GM21423 (cell line): ENCODE measurements at regions not wholly inside any gene's neighbourhood (a gene's known extent, or its start where the extent isn't known, plus 50 kb on each side); places are given as distances from the start of the nearest gene placed in this dataset.

ENCODE experiments used
- ATAC-seq: cut with Tn5 transposase; IDR thresholded peaks from one replicate; pipeline ENCODE4 v1.9.1; 2021; ENCODE audit warnings: mild to moderate bottlenecking, moderate library complexity; ENCODE audit not compliant: unreplicated experiment

DNA sequence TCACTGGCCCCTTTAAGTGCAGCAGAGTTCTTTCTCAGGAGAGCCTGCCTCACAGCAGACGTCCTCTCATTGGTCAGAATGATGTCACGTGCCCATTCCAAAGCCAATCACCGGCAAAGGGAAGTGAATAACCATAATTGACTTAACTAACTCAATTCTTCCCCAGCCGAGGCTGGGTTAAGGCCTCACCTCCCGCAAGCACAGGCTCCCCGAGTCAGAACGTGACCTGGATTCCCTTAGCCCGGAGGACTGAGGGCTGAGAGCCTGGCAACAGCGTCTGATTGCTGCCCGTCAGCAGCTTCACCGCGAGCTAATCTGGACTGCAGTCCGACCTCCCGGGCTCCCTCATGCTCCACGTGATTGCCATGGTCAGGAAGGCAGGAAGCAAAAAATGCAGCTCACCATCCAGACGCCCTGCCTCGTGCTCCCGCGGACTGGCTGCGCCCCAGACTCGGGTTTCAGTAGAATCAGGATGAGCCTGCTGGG is 92.1 kb upstream of the FZD10 start:
- ATAC-seq: no peak

DNA sequence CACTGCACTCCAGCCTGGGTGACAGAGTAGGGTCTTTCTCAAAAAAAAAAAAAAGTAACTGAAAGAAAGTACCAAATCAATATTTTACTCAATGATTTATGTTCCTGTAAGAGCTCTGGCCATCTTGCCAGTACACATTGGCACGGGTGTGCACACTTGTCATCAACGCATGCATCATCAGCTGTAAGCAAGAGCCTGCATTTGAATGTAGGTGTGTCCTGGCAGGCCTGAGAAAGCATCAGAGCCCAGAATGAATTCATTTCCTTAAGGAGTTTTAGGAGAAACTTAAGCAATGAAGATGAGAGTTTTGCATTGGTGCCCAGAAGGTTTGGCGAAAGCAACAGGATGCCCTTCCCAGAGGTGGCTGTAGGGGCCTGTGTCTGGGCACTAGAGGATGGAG is 88.5 kb upstream of the FZD10 start:
- no peak for ATAC-seq

DNA sequence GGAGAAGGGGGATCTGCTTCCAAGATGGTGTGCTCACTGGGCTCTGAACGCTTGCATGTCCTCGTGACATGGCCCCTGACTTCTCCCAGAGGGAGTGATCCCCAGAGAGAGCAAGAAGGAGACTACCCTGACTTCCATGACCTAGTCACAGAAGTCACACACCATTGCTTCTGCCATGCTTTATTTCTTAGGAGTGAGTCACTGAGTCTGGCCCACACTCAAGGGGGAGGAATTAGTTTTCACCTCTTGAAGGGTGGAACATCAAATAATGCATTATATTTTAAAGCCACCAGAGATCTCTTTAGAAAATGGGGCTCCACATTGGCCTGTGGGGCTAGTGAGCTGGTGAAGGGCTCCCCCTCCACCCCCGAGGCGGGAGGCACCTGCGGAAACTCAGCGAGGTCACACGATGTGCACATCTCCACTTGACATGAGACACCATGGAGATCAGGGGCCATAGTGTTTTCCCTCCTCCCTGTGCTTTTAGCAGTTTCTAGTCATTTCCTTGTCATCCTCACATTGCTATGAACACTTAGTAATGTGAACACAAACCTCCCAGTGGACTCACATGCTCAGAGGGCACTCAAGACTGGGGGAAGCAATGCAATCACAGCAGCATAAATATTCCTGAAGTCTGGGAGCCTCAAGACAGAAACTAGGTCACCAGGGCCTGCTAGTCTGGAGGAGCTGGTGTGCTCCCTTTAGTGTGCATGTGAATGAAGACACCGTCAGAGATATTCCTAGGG is 87.4 kb upstream of the FZD10 start:
- ATAC-seq: no peak

DNA sequence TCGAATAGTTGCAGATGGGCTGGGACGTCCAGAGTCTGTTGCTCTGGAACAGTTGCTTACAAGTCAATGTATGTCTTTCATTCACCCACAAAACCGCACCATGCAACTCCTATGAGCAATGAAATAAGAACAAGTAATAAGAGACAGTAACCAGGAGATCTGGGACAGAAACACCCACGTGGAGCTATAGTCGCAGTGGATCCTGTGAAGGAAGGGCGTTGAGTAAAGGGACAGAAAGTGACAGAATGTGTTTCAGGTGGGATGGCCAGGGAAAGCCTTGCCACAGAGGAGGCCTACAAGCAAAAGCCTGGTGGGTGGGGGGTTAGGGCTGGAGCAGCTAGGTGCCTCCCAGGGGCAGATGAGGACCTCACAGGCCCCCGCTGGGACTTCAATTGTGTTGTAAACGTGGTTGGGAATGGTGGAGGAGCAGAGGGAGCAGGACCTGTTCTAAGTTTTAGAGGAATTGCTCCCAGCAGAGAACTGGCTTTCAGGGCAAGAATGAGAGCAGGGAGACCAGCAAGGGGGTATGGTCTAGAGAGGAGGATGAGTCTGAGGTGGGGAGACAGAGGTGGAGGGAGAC is 86.7 kb upstream of the FZD10 start:
- no peak for ATAC-seq

DNA sequence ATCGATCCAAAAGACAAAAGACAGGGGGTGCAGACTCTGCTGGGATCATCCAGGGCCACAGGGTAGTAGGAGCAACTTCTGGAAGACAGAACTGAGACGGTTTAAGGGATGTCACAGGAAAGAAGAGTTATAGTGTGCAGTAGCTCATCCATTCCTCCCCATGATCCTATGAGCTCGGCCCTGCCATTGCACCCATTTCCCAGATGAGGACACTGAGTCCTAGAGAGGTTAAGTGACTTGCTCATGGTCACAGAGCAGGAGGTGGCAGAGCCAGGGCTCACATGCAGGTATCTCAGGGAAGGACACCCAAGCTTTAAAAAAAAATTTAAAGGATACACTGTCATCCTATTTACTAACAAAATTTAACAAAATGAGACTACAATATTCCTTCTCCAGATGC is 86.1 kb upstream of the FZD10 start:
- ATAC-seq: no peak

DNA sequence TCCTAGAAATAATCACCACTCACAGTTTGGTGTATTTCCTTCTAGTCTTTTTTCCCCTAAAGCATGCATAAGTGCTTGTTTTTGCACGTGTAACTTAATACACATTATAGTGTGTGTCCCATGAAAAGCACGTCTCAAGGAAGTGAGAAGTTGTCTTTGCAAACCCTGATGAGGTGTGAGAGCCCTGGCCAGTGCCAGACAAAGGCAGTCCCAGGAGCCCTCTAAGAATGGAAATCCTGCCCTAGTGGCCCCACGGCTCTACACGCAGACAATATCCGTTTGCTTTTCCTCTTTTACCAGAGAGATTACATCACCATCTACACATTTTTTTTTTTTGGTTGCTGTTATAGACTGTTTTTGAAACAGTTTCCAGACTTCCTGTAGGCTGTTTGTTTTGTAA is 85.5 kb upstream of the FZD10 start:
- ATAC-seq: no peak

DNA sequence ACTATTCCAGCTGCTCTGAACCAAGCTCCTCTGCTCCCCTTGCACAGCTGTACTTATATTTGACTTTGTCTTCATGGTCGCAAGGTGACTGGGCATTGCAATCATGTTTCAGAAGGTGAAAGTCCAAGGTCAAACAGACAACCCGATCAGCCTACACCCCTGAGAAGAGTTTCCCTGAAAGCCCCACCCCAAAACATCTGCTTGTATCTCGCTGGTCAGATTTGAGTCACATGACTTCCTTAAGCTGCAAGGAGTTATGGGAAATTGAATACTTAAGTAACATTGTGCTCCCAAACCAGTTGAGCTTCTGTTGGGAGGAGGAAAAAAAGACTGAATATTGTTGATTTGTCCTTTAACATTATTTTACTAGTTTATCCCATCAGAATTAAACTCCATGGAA is 83.4 kb upstream of the FZD10 start:
- no peak for ATAC-seq

DNA sequence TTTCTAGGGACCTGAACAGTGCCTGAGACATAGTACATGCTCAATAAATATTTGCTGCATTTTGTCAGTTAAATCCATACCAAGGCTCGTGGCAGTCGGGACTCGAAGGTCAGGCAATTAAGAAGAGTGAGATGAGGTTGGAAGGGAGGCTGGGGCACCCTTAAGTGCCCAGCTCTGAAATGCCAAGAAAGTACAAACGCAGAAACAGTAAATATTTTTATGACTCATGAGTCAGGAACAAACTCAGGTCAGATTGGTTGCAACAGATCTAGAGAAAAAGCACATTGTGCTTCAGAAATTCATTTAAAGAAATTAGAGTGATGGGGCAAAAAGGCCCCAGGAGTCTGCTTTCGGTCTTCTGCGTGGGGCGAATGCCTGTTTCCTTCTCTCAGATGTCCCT is 83.0 kb upstream of the FZD10 start:
- ATAC-seq: no peak

DNA sequence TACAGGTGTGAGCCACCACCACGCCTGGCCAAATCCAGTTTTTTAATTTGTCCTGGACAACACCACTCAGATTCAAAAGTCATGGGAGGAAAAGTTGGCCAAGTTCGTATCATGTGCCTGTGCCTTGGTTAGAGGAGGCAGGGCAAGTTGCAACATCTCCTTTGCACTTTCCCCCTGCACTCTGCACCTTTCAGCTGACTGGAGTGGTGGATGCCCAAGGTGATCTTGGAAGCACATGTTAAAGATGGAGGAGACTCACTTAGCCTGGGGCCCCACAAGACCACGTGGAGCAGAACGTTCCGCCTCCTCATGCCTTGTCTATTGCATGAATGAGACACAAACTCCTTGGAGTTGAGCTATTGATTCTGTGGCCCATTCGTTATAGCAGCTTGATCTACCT is 82.1 kb upstream of the FZD10 start:
- ATAC-seq: no peak

DNA sequence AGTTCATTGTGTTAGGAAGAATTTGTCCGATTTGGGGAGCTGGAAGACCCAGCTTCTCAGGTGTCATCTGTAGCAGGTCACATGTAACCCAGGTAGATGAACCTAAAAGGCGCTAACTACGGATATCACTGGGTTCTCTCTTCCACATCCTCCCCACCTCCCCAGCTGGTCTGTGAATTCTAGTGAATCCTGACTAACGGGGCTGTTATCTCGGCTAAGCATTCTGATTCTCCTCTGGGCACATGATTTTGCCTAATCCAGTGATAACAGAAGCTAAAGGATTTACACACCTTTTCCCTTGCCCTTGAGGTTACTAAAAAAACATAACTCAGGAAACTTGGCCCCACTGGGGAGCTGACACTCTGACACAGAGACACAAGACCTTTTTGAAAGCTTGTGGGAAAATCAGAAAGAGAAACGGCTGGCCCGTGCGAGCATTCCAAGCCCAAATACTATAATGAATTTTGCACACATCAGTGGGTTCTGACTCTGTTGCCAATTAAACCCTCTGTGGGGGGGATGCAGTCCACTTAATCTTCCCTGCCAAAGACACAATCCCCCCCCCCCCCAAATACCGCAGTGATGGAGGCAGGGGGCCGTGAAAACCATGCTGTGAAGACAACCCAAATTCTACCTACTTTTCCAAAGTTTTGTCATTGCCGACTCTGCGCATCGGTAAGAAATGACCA is 81.0 kb upstream of the FZD10 start:
- no peak for ATAC-seq

DNA sequence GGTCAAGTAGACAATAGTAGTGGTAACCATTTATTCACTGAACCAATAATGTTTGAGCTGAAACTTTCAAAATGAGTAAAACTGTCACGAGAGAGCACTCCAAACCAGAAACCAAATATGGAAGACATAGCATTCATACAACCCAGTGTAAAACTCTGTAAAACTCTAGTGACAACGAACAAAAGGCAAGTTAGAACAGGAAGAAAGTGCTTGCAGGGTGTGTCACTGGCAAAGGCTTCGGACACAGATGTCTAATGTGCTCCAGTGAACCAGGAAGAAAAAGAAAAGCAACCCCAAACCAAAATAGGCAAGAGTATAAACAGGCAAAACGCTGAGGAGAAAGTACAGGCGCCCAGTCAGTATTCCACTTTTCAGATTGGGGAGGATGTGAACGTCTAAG is 79.3 kb upstream of the FZD10 start:
- ATAC-seq: no peak

DNA sequence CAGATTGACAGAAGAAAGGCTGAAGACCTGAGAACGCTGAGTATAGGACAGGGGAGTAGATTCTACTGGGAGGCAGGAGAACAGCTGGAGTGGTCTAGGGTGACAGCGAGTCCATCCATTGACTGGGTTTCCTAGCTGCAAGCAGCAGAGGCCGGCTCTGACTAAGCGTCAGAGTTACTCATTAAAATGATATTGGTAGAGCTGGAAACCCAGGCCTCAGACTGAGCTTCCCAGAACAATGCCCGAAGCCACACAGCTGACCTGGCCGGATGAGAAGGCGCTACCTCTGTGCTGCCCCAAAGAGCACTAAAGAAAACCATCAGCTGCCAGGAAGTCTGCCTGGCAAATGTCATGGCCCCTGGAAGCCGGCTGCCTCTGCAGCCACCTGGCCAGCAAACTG is 78.5 kb upstream of the FZD10 start:
- ATAC-seq: no peak

DNA sequence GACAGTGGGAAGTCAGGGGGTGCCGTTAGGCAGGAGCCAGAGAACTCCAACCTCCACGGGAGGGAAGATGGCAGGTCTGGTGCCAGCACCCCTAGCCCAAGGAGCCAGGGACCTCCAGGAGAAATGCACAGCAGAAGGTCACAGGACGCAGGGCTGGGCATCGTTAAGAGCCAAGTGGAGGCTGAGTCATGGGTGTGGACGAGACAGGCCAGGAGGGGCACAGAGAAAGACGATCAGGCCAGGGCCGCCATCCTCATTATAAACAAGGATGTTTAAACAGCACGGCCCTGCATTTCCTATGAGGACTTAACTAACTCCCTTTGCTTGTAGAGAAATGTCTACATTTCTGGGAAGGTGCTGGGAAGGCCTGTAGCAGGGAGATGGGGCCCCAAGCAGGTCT is 77.9 kb upstream of the FZD10 start:
- ATAC-seq: no peak

DNA sequence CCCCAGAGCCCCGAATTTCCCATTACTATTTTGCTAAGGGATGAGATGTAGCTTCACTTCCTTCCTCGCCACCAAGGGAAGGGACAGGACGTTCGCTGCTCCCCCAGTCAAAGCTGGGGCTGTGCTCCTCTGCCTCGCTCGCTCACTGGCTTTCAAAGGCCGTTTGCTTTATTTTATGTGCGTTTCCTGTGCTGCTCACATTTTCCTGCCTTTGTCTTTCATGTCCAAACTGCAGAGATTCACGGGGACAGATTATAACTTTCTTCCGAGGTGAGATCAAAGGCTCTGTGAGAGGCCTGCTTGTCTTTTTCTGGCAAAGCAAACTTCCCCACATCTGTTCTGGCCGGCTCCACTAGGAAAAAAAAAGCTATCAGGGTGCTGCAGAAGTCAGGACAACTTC is 76.0 kb upstream of the FZD10 start:
- ATAC-seq: no peak

DNA sequence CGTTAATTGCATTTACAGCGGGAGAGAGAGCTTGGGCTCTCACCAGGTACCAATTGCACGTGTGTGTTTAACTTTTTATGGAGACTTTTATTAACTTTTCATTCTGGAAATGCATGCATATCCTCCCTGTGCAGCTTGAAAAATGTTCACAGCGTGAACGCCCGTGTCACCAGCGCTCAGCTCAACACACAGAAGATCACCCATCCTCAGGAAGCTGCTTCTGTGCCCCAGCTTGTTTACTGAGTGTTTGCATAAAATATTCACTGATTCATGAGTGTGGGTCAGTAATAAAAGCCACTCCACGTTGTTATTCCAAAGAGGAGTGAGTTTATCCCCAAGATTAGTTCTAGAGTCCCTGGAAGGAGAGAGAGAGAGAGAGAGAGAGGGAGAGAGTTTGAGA is 75.5 kb upstream of the FZD10 start:
- no peak for ATAC-seq

DNA sequence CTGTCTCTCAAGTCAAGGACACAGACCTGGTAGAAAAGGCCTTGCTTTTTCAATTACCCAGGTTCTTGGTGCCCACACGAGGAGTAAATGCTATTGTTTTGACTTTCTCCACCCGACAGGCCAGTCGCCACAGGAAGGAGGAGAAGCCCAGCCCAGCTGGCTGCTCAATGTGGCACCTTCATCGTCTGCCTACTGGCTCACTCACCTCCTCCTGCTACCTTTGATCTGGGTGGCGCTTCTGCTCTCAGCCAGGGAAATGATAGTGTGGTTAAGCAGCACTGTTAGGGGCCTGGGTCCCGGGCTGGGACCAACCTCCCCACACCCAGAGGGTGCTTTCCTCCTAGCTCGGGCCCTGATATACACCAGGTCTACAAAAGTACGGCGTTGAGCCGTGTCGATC is 75.0 kb upstream of the FZD10 start:
- ATAC-seq: no peak

DNA sequence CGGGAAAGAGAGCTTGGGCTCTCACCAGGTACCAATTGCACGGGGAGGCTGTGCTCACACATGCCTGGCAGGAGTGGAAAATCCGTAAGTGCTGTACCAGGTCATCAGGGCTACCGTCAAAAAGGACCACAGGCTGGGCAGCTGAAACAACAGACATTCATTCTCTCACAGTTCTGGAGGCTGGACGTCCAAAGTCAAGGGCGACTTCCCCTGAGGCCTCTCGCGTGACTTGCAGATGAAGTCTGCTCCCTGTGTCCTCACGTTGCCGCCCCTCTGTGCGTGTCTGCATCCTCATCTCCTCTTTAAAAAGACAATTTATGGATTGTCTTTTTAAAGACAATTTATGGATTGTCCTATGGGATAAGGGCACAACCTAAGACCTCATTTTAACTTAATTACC is 73.8 kb upstream of the FZD10 start:
- ATAC-seq: no peak

DNA sequence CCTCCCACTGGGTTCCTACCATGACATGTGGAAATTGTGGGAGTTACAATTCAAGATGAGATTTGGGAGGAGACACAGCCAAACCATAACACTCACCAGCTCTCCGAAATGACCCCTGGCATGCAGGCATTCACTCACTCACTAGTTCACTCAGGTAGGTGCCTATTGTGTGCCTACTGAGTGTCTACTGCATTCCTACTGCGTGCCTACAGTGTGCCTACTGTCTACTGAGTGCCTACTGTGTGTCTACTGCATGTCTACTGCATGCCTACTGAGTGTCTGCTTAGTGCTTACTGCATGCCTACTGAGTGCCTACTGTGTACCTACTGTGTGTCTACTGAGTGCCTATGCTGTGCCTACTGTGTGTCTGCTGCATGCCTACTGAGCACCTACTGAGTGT is 71.7 kb upstream of the FZD10 start:
- ATAC-seq: no peak

DNA sequence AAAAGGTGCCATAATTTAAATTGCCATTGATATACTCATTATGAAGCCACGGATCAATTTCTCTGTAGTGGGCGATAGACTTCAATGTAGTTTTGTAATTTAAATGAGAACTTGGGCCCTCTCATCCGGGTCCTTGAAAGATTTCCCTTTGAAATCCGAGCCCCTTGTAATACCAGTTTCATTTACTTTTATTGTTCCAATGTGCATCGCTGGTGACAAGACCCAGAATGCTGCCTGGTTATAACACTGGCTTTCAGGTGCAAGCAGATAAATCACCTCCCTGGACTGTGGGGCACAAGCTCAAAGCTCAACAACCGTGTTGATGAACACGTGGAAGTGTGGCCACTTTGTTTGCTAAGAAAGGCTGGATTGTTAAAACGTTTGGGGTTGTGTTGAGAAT is 68.9 kb upstream of the FZD10 start:
- ATAC-seq: no peak

DNA sequence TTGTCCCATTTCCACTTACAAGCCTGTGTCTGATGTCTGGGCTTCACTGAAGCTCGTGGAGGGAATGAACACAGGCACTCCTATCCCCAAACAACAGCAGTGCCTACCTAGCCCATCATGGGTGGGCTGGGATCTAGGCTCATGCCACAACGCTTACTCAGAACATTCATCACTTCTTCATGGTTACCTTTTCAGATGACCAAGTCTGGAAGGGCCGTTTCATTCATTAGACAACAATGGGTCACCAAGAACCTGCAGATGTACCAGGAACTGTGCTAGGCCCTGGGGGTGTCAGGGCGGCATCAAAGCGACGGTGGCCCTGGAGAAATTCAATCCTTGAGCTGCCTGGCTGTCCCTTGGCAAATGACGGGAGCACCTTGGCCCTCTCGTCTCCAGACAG is 64.9 kb upstream of the FZD10 start:
- ATAC-seq: no peak

DNA sequence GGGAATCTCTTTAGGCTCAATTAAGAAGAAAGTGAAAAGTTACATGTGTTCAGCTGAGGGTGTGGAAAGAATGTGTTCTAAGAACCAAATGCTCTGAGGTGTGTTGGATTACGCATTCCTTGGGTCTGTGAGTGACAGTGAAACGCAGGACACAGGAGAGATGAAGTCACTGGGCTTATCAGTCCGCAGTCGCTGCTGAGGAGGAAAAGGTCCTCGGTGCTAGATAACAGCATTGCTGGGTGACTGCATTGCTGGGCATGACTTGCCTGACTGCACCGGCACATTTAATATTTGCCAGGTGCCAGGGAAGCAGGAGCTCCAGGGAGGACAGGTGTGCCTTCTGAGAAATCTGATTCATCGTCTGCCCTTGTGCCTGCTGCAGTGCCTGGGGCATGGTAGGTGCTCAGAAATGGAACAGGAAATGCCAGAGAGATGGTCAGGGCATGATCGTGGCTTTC is 64.4 kb upstream of the FZD10 start:
- ATAC-seq: no peak

DNA sequence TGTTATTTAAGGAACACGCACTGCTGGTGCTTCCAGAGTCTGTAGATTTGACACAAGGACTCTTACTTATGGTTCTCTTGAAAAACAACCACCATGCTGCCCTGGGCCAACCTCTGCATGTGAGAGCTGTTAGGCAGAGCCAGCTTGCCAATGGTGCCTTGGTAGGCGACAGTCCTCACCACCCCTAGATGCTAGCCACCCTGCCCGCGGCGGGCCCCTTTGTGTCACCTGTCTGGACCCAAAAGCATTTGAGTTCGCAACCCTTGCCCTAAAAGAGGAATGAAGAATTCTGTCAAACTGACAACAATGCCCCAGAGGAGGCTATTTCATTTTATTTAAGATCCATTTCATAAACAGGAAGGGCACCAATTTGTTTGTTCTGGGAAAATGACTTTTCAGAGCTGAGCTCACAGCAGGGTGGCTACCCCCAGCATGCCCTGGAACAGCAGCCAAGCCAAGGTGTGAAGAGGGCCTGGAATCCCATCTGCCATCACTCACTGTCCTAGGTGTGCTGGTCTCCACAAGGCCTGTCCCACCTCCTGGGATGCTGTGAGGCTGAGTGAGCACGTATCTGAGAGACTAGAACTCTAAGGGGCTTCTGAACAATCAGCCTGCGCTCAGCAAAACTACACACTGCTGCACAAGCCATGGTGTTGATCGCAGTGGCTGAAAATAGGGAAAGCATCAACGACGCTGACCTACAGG is 63.8 kb upstream of the FZD10 start:
- ATAC-seq: no peak
